ENCODE measurements at regions not wholly inside any gene's neighbourhood (a gene's known extent, or its start where the extent isn't known, plus 50 kb on each side); places are given as distances from the start of the nearest gene placed in this dataset.

GRCh38 chr6:106897580-106897979, 76.9 kb downstream of the CD24 start (continued):
- TF ChIP-seq, protein P1, sequence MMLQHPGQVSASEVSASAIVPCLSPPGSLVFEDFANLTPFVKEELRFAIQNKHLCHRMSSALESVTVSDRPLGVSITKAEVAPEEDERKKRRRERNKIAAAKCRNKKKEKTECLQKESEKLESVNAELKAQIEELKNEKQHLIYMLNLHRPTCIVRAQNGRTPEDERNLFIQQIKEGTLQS (IDR thresholded peaks at IDR 0.05) = no peak
- TF ChIP-seq TCF7L2 (IDR thresholded peaks at IDR 0.05; ENCODE audit: borderline replicate concordance, extremely low read depth, insufficient read depth, insufficient read length) (no peak), ELF1 (IDR thresholded peaks at IDR 0.05; ENCODE audit: borderline replicate concordance, low read depth) (no peak), EGR1 (IDR thresholded peaks at IDR 0.05; ENCODE audit: low read depth) (no peak)
- TF ChIP-seq, protein P2, sequence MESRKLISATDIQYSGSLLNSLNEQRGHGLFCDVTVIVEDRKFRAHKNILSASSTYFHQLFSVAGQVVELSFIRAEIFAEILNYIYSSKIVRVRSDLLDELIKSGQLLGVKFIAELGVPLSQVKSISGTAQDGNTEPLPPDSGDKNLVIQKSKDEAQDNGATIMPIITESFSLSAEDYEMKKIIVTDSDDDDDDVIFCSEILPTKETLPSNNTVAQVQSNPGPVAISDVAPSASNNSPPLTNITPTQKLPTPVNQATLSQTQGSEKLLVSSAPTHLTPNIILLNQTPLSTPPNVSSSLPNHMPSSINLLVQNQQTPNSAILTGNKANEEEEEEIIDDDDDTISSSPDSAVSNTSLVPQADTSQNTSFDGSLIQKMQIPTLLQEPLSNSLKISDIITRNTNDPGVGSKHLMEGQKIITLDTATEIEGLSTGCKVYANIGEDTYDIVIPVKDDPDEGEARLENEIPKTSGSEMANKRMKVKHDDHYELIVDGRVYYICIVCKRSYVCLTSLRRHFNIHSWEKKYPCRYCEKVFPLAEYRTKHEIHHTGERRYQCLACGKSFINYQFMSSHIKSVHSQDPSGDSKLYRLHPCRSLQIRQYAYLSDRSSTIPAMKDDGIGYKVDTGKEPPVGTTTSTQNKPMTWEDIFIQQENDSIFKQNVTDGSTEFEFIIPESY (IDR thresholded peaks at IDR 0.05; ENCODE audit: extremely low read depth, insufficient replicate concordance, low read length) = no peak

DNA sequence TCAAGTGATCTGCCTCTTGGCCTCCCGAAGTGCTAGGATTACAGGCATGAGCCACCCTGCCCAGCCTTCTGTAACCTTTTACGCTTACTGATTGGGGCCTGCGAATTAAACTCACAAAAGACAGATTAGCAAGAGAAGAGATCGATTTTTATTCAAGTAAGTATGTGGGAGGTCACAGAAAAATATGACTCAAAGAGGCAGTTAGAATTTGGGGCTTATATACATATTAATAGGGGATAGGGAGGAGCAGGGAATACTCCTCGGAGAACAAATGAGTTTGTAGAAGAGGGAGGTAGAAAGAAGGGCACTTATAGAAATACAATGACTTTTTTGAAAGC, 78.9 kb downstream of the CD24 start:
- Histone ChIP-seq H3K36me3 (ENCODE audit: control insufficient read depth in 1 of 2, insufficient read depth in 2 of 2, low read length in 2 of 2) (no peaks in the 10 kb centered on the region), H3K27me3 (ENCODE audit: insufficient read depth, low read length) (no peaks in the 10 kb centered on the region), H3K4me2 (ENCODE audit: low read length) (no peak overlapping the region), H3K27ac (ENCODE audit: low read depth, low read length) (no peak overlapping the region), H4K20me1 (ENCODE audit: insufficient read depth) (no peaks in the 10 kb centered on the region), H3K79me2 (ENCODE audit: insufficient read depth, low read length) (no peaks in the 10 kb centered on the region), H3K9me2 (ENCODE audit: insufficient read depth) (peaks cover 3% of the 10 kb centered on the region; the same call in 1 of the 2 replicates), H2AFZ (ENCODE audit: low read depth, low read length, poor library complexity, severe bottlenecking) (no peak overlapping the region), H3K9me3 (ENCODE audit: control insufficient read depth in 1 of 2, insufficient read depth in 1 of 2, low read depth in 1 of 2, low read length in 2 of 2) (no peaks in the 10 kb centered on the region), H3K4me1 (ENCODE audit: control insufficient read depth in 1 of 2, insufficient read depth in 2 of 2, low read length in 2 of 2) (no peaks in the 10 kb centered on the region), H3K9ac (ENCODE audit: low read length) (no peak overlapping the region), H3K4me3 (replicated peaks in 1 of 2; ENCODE audit: low read depth in 1 of 2, low read length in 2 of 2) (no peak overlapping the region)
- BruUV-seq (replicated peaks) = no TSS peak
- ATAC-seq (no peak), DNase-seq (ENCODE audit: low read depth, low spot score) (no peak)
- CTCF ChIA-PET = interaction anchor here (1.4 kb wide), 1 partner anchor 12 kb away, joined by 5 read pairs; no protein-coding TSS in a partner anchor
- POLR2A ChIA-PET = no interaction called here
- TF ChIP-seq CBX3 (IDR thresholded peaks at IDR 0.05; ENCODE audit: low read depth) = no peak
- TF ChIP-seq POLR2A (IDR thresholded peaks at IDR 0.05; ENCODE audit: borderline replicate concordance, extremely low read depth, insufficient read depth, insufficient read length) = no peak
- TF ChIP-seq POLR2AphosphoS5 (IDR thresholded peaks at IDR 0.05; ENCODE audit: low read depth, low read length) = no peak
- TF ChIP-seq EZH2phosphoT487 (IDR thresholded peaks at IDR 0.05; ENCODE audit: borderline replicate concordance) = no peak
- no peak for TF ChIP-seq ZFX (IDR thresholded peaks at IDR 0.05)
- intact Hi-C loops (cut with micrococcal nuclease) = no loop called here
- RAD21 ChIA-PET (ENCODE audit: low non-redundant PET in 1 of 2, low total read pairs in 2 of 2, uncharacterized antibody in 2 of 2, unreplicated experiment in 2 of 2) = no interaction called here
